SK-N-SH treated with all-trans-retinoic acid at 6 μM for 48 hours (cell line): ENCODE measurements at regions not wholly inside any gene's neighbourhood (a gene's known extent, or its start where the extent isn't known, plus 50 kb on each side); places are given as distances from the start of the nearest gene placed in this dataset.

Source experiments
- ATAC-seq: fragments of 200-7000 bp; cut with Tn5 transposase; 3 replicates; pipeline ENCODE4 v1.9.1; 2020; ENCODE audit warnings: mild to moderate bottlenecking, moderate library complexity
- ARNTL ChIP-seq: fragments of 450-650 bp; formaldehyde crosslinking; IDR thresholded peaks from 2 replicates; pipeline ENCODE4 v1.5.0; 2020; ENCODE audit warnings: low read depth, mild to moderate bottlenecking, moderate library complexity, borderline replicate concordance
- BACH2 ChIP-seq: fragments of 250-450 bp; sonication (Bioruptor Pico); IDR thresholded peaks from 2 replicates; pipeline ENCODE4 v1.9.0; 2021; ENCODE audit warnings: mild to moderate bottlenecking, borderline replicate concordance
- CREB5 ChIP-seq: fragments of 250-450 bp; sonication (Bioruptor Pico); IDR thresholded peaks from 2 replicates; pipeline ENCODE4 v1.5.1; 2020; ENCODE audit warnings: low read depth, mild to moderate bottlenecking, moderate library complexity
- CSDC2 ChIP-seq: fragments of 250-450 bp; sonication (Bioruptor Pico); IDR thresholded peaks from 2 replicates; pipeline ENCODE4 v1.5.0; 2020; ENCODE audit warnings: mild to moderate bottlenecking, moderate library complexity
- CSRNP3 ChIP-seq: fragments of 250-450 bp; sonication (Bioruptor Pico); IDR thresholded peaks from 2 replicates; pipeline ENCODE4 v1.5.1; 2021; ENCODE audit warnings: mild to moderate bottlenecking, moderate library complexity
- ESRRG ChIP-seq: fragments of 250-450 bp; sonication (Bioruptor Pico); IDR thresholded peaks from 2 replicates; pipeline ENCODE4 v1.6.1; 2021; ENCODE audit warnings: mild to moderate bottlenecking
- GLIS3 ChIP-seq: fragments of 250-450 bp; sonication (Bioruptor Pico); IDR thresholded peaks from 2 replicates; pipeline ENCODE4 v1.5.0; 2020; ENCODE audit warnings: mild to moderate bottlenecking, moderate library complexity
- ISL1 ChIP-seq: fragments of 250-450 bp; sonication (Bioruptor Pico); IDR thresholded peaks from 2 replicates; pipeline ENCODE4 v2.1.2; 2022; ENCODE audit warnings: mild to moderate bottlenecking, moderate library complexity
- OSR1 ChIP-seq: fragments of 250-450 bp; sonication (Bioruptor Pico); IDR thresholded peaks from 2 replicates; pipeline ENCODE4 v1.8.0; 2022; ENCODE audit warnings: moderate library complexity, mild to moderate bottlenecking, inconsistent platforms
- POU6F1 ChIP-seq: fragments of 250-450 bp; sonication (Bioruptor Pico); IDR thresholded peaks from 2 replicates; pipeline ENCODE4 v1.8.0; 2021; ENCODE audit warnings: low read depth, mild to moderate bottlenecking, moderate library complexity, borderline replicate concordance
- PPARA ChIP-seq: fragments of 250-450 bp; sonication (Bioruptor Pico); IDR thresholded peaks from 2 replicates; pipeline ENCODE4 v1.5.0; 2020; ENCODE audit warnings: mild to moderate bottlenecking, borderline replicate concordance
- RARB ChIP-seq: fragments of 250-450 bp; sonication (Bioruptor Pico); IDR thresholded peaks from 2 replicates; pipeline ENCODE4 v1.8.0; 2021; ENCODE audit warnings: mild to moderate bottlenecking, moderate library complexity
- SNAI2 ChIP-seq: fragments of 250-450 bp; sonication (Bioruptor Pico); IDR thresholded peaks from 2 replicates; pipeline ENCODE4 v1.5.0; 2020; ENCODE audit warnings: mild to moderate bottlenecking, moderate library complexity
- TCF4 ChIP-seq: fragments of 250-450 bp; sonication (Bioruptor Pico); IDR thresholded peaks from 2 replicates; pipeline ENCODE4 v1.8.0; 2021; ENCODE audit warnings: mild to moderate bottlenecking, moderate library complexity, borderline replicate concordance
- TSHZ2 ChIP-seq: fragments of 250-450 bp; sonication (Bioruptor Pico); IDR thresholded peaks from 2 replicates; pipeline ENCODE4 v1.5.0; 2020; ENCODE audit warnings: mild to moderate bottlenecking, moderate library complexity
- ZFP3 ChIP-seq: fragments of 250-450 bp; sonication (Bioruptor Pico); IDR thresholded peaks from 2 replicates; pipeline ENCODE4 v1.5.0; 2020; ENCODE audit warnings: mild to moderate bottlenecking, moderate library complexity
- ZFP30 ChIP-seq: fragments of 450-650 bp; formaldehyde crosslinking; IDR thresholded peaks from 2 replicates; pipeline ENCODE4 v1.5.0; 2022; ENCODE audit warnings: mild to moderate bottlenecking, moderate library complexity
- ZNF70 ChIP-seq: fragments of 450-650 bp; formaldehyde crosslinking; IDR thresholded peaks from 2 replicates; pipeline ENCODE4 v1.5.0; 2020; ENCODE audit warnings: mild to moderate bottlenecking, moderate library complexity
- ZNF8 ChIP-seq: fragments of 450-650 bp; formaldehyde crosslinking; IDR thresholded peaks from 2 replicates; pipeline ENCODE4 v1.5.0; 2020; ENCODE audit warnings: mild to moderate bottlenecking, moderate library complexity

GRCh38 chr5:4387290-4387689, 752.8 kb upstream of the ADAMTS16 start:
- no peak for TF ChIP-seq RARB (CRISPR knock-in tag)
- TF ChIP-seq, all 23 proteins: peak for 0
- no peak for ATAC-seq

- no peak for ATAC-seq
- TF ChIP-seq ZFP30 (no peak), CREB5 (CRISPR knock-in tag) (no peak), ISL1 (CRISPR knock-in tag) (no peak)
Measured at GRCh38 chr5:4395752-4396151, 744.4 kb upstream of the ADAMTS16 start.

- TF ChIP-seq GLIS3 (CRISPR knock-in tag) (no peak), ESRRG (CRISPR knock-in tag) (no peak), OSR1 (CRISPR knock-in tag) (no peak), TCF4 (CRISPR knock-in tag) (no peak), RARB (CRISPR knock-in tag) (no peak), POU6F1 (CRISPR knock-in tag) (no peak), SNAI2 (no peak), ZFP30 (no peak), CSRNP3 (no peak), ISL1 (CRISPR knock-in tag) (no peak)
- no peak for ATAC-seq
Measured at GRCh38 chr5:4405614-4406219, 734.4 kb upstream of the ADAMTS16 start.

GRCh38 chr5:4410151-4410550, 730.0 kb upstream of the ADAMTS16 start:
- TF ChIP-seq ZFP3 (CRISPR knock-in tag) (no peak), ZNF8 (CRISPR knock-in tag) (no peak), TSHZ2 (CRISPR knock-in tag) (no peak), ZNF70 (CRISPR knock-in tag) (no peak), TCF4 (CRISPR knock-in tag) (no peak), CREB5 (CRISPR knock-in tag) (no peak), RARB (CRISPR knock-in tag) (no peak), CSDC2 (CRISPR knock-in tag) (no peak), BACH2 (CRISPR knock-in tag) (no peak), ZFP30 (no peak), ESRRG (CRISPR knock-in tag) (no peak), GLIS3 (CRISPR knock-in tag) (no peak), ARNTL (CRISPR knock-in tag) (no peak)
- no peak for ATAC-seq

GRCh38 chr5:4411664-4412063, 728.5 kb upstream of the ADAMTS16 start:
- no peak for ATAC-seq
- TF ChIP-seq PPARA (CRISPR knock-in tag) (no peak), TCF4 (CRISPR knock-in tag) (no peak), SNAI2 (no peak), CREB5 (CRISPR knock-in tag) (no peak)
